Rectal smooth muscle tissue (tissue), 1 donor: ENCODE measurements at regions not wholly inside any gene's neighbourhood (a gene's known extent, or its start where the extent isn't known, plus 50 kb on each side); places are given as distances from the start of the nearest gene placed in this dataset.
"Not testable (repeated sequence)": the region's sequence is repeated elsewhere in the genome, so short reads cannot be mapped to it uniquely, and the experiment has no call there.

Experiments
- H3K27ac ChIP-seq: one replicate; pipeline ENCODE4 v1.7.0; 2013; ENCODE audit warnings: low read depth, low read length, inconsistent platforms
- H3K27me3 ChIP-seq: one replicate; pipeline ENCODE4 v1.7.0; 2013; ENCODE audit warnings: low read length; ENCODE audit not compliant: control insufficient read depth, insufficient read depth
- H3K36me3 ChIP-seq: one replicate; pipeline ENCODE4 v1.7.0; 2013; ENCODE audit warnings: low read length; ENCODE audit not compliant: control insufficient read depth, insufficient read depth
- H3K4me1 ChIP-seq: one replicate; pipeline ENCODE4 v1.7.0; 2013; ENCODE audit warnings: low read length; ENCODE audit not compliant: control insufficient read depth, insufficient read depth
- H3K4me3 ChIP-seq: one replicate; pipeline ENCODE4 v1.7.0; 2013; ENCODE audit warnings: low read length
- H3K9ac ChIP-seq: one replicate; pipeline ENCODE4 v1.7.0; 2013; ENCODE audit warnings: low read length

- not testable (repeated sequence) for H3K27ac ChIP-seq, H3K4me3 ChIP-seq, H3K4me1 ChIP-seq, H3K9ac ChIP-seq, H3K27me3 ChIP-seq, H3K36me3 ChIP-seq
Observed at GRCh38 chr10:47166808-47167581, 133.0 kb upstream of the GDF10 start.

- no peak overlapping the region for H3K9ac ChIP-seq
- H3K27ac ChIP-seq, result no peak overlapping the region
- H3K36me3 ChIP-seq, result no peaks in the 10 kb centered on the region
- no peaks in the 10 kb centered on the region for H3K27me3 ChIP-seq
- H3K4me1 ChIP-seq, result no peaks in the 10 kb centered on the region
- H3K4me3 ChIP-seq, result no peak overlapping the region
Observed at GRCh38 chr10:47167591-47167990, 132.4 kb upstream of the GDF10 start.

GRCh38 chr10:47169581-47169980, 130.4 kb upstream of the GDF10 start:
- no peaks in the 10 kb centered on the region for H3K27me3 ChIP-seq
- no peaks in the 10 kb centered on the region for H3K36me3 ChIP-seq
- H3K9ac ChIP-seq, result no peak overlapping the region
- H3K4me3 ChIP-seq, result no peak overlapping the region
- H3K27ac ChIP-seq, result no peak overlapping the region
- no peaks in the 10 kb centered on the region for H3K4me1 ChIP-seq

GRCh38 chr10:47173929-47174442, 126.0 kb upstream of the GDF10 start:
- Histone ChIP-seq H3K27ac (no peak overlapping the region), H3K4me1 (no peaks in the 10 kb centered on the region), H3K27me3 (no peaks in the 10 kb centered on the region), H3K4me3 (no peak overlapping the region), H3K9ac (no peak overlapping the region), H3K36me3 (no peaks in the 10 kb centered on the region)

GRCh38 chr10:47175181-47176123, 124.5 kb upstream of the GDF10 start:
- Histone ChIP-seq H3K27me3 (no peaks in the 10 kb centered on the region), H3K36me3 (no peaks in the 10 kb centered on the region), H3K9ac (no peak overlapping the region), H3K27ac (no peak overlapping the region), H3K4me1 (no peaks in the 10 kb centered on the region), H3K4me3 (no peak overlapping the region)

GRCh38 chr10:47176206-47176902, 123.6 kb upstream of the GDF10 start:
- no peaks in the 10 kb centered on the region for H3K27me3 ChIP-seq
- no peaks in the 10 kb centered on the region for H3K4me1 ChIP-seq
- no peak overlapping the region for H3K27ac ChIP-seq
- no peaks in the 10 kb centered on the region for H3K36me3 ChIP-seq
- no peak overlapping the region for H3K9ac ChIP-seq
- no peak overlapping the region for H3K4me3 ChIP-seq

GRCh38 chr10:47176903-47177868, 122.8 kb upstream of the GDF10 start:
- Histone ChIP-seq H3K4me3 (no peak overlapping the region), H3K4me1 (no peaks in the 10 kb centered on the region), H3K27me3 (no peaks in the 10 kb centered on the region), H3K36me3 (no peaks in the 10 kb centered on the region), H3K27ac (no peak overlapping the region), H3K9ac (no peak overlapping the region)

GRCh38 chr10:47178537-47179290, 121.3 kb upstream of the GDF10 start:
- H3K9ac ChIP-seq, result no peak overlapping the region
- peaks cover 2% of the 10 kb centered on the region for H3K4me1 ChIP-seq
- no peak overlapping the region for H3K4me3 ChIP-seq
- no peaks in the 10 kb centered on the region for H3K36me3 ChIP-seq
- no peak overlapping the region for H3K27ac ChIP-seq
- no peaks in the 10 kb centered on the region for H3K27me3 ChIP-seq

GRCh38 chr10:47179291-47179647, 120.7 kb upstream of the GDF10 start:
- Histone ChIP-seq H3K27me3 (no peaks in the 10 kb centered on the region), H3K36me3 (no peaks in the 10 kb centered on the region), H3K9ac (no peak overlapping the region), H3K27ac (no peak overlapping the region), H3K4me3 (no peak overlapping the region), H3K4me1 (peaks cover 2% of the 10 kb centered on the region)

- peaks cover 2% of the 10 kb centered on the region for H3K4me1 ChIP-seq
- no peak overlapping the region for H3K4me3 ChIP-seq
- H3K27me3 ChIP-seq, result no peaks in the 10 kb centered on the region
- H3K9ac ChIP-seq, result no peak overlapping the region
- no peaks in the 10 kb centered on the region for H3K36me3 ChIP-seq
- H3K27ac ChIP-seq, result no peak overlapping the region
Observed at GRCh38 chr10:47181052-47181849, 118.7 kb upstream of the GDF10 start.
